Psoas muscle (tissue), 7 donors: ENCODE measurements at regions not wholly inside any gene's neighbourhood (a gene's known extent, or its start where the extent isn't known, plus 50 kb on each side); places are given as distances from the start of the nearest gene placed in this dataset.

ENCODE experiments used
- ATAC-seq, 4 donors: fragments of 200-7000 bp; cut with Tn5 transposase; one replicate each; pipeline ENCODE4 v1.9.1; 2020; ENCODE audit warnings: moderate library complexity in 3 of 4, mild to moderate bottlenecking in 2 of 4
- DNase-seq, 2 donors: peaks; one replicate each; pipeline ENCODE4 v3.0.0-alpha.2; 2020
- H3K27ac ChIP-seq: fragments of 200-600 bp; one replicate; pipeline ENCODE4 v1.8.0; 2022
- H3K27me3 ChIP-seq, 3 donors: fragments of 200-600 bp in 1 of 3; one replicate each; pipeline versions ENCODE4 v1.6.1 to v1.8.0; 2013 to 2022; ENCODE audit warnings: low read length in 2 of 3, mild to moderate bottlenecking in 2 of 3, moderate library complexity in 1 of 3; ENCODE audit not compliant: insufficient read depth in 3 of 3
- H3K36me3 ChIP-seq, 2 donors: fragments of 200-600 bp in 1 of 2; one replicate each; pipeline versions ENCODE4 v1.6.1 to v1.8.0; 2013 to 2022; ENCODE audit warnings: low read depth in 1 of 2, mild to moderate bottlenecking in 1 of 2, moderate library complexity in 1 of 2; ENCODE audit not compliant: insufficient read depth in 1 of 2
- H3K4me1 ChIP-seq: fragments of 200-600 bp; one replicate; pipeline ENCODE4 v1.8.0; 2022
- H3K4me3 ChIP-seq: fragments of 200-600 bp; one replicate; pipeline ENCODE4 v1.8.0; 2022; ENCODE audit warnings: mild to moderate bottlenecking
- H3K9me3 ChIP-seq: fragments of 200-600 bp; one replicate; pipeline ENCODE4 v1.8.0; 2022
- WGBS, 3 donors: extraction: QIAGEN DNeasy Blood & Tissue Kit; methylation state at CpG; one replicate each; pipeline versions ENCODE4 v1.1.6 to v1.1.7; 2013; 5-methylcytosine and 5-hydroxymethylcytosine counted together
- intact Hi-C, 2 donors: fragments of 100-400 bp; cut with DNase I; formaldehyde crosslinking; loops; one replicate each; pipeline versions ENCODE4 v1.11.0 to v1.14.2; 2022
- TF ChIP-seq, protein P1 (sequence below): fragments of 200-600 bp; IDR thresholded peaks from one replicate; pipeline ENCODE4 v1.8.0; 2022; ENCODE audit warnings: antibody characterized with exemption
- donor health status: healthy with polysubstance abuse.
- donor health status: DM: no; HTN: no; CAD: no; lungs with moderate emphysema.
- donor health status: Bipolar disorder and iron deficiency.
- donor health status: healthy.
- donor health status: DM: yes; HTN: yes; CAD: no.
- donor health status: DM: no; HTN: no; CAD: no.
- donor health status: DM: yes; HTN: yes; CAD: no.

DNA sequence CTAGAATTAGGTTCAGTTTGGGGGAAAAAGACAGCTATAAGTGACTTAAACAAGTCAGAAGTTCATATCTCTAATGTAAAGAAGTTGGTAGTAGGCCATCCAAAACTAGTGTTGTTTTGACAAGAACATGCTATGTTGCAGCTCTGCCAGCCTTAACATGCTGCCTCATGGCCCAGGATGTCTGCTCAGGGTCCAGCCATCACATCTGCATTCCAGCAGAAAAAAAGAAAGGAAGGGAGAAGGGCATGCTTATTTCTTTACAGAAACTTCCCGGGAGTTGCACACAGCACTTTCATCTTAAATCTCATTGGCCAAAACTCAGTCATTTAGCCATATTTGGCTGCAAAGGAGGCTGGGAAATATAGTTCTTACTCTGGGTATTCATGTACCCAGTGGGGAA lies 400.4 kb upstream of the PODXL start:
- ATAC-seq (no peak), DNase-seq (no peak)
- TF ChIP-seq, protein P1, sequence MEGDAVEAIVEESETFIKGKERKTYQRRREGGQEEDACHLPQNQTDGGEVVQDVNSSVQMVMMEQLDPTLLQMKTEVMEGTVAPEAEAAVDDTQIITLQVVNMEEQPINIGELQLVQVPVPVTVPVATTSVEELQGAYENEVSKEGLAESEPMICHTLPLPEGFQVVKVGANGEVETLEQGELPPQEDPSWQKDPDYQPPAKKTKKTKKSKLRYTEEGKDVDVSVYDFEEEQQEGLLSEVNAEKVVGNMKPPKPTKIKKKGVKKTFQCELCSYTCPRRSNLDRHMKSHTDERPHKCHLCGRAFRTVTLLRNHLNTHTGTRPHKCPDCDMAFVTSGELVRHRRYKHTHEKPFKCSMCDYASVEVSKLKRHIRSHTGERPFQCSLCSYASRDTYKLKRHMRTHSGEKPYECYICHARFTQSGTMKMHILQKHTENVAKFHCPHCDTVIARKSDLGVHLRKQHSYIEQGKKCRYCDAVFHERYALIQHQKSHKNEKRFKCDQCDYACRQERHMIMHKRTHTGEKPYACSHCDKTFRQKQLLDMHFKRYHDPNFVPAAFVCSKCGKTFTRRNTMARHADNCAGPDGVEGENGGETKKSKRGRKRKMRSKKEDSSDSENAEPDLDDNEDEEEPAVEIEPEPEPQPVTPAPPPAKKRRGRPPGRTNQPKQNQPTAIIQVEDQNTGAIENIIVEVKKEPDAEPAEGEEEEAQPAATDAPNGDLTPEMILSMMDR: no peak
- Histone ChIP-seq H3K27ac (no peak overlapping the region), H3K27me3 (peaks cover 0 to 2% (median 0%) of the 10 kb centered on the region in 3 donors), H3K4me1 (no peaks in the 10 kb centered on the region), H3K4me3 (no peak overlapping the region), H3K9me3 (no peaks in the 10 kb centered on the region), H3K36me3 (no peaks in the 10 kb centered on the region)
- intact Hi-C loops: no loop called here
- 82 to 86% (median 83%) methylated on average over 1 of the region's 1 CpG for WGBS, 3 donors

DNA sequence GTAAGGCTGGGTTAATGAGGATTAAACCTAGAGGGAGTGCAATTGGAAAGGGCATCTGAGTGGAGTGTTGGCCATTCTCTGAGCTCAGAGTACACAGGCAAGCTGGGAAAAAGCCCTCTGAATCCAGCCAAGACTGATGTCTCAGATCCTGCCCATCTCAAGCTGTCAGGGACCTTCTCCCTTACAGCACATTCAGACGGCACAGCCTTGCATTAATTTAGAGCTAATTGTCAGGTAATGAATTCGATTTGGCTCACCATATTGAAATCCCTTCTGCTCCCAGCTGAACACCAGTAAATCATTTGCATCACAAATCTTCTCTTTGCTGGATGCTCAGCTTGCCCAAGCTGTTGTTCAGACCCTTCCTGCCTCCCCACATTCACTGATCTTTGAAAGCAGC lies 399.3 kb upstream of the PODXL start:
- intact Hi-C loops: no loop called here
- WGBS, 3 donors: 52 to 65% (median 52%) methylated on average over 2 of the region's 2 CpGs
- Histone ChIP-seq H3K27ac (no peak overlapping the region), H3K27me3 (peaks cover 0 to 2% (median 0%) of the 10 kb centered on the region in 3 donors), H3K4me1 (no peaks in the 10 kb centered on the region), H3K36me3 (no peaks in the 10 kb centered on the region), H3K4me3 (no peak overlapping the region), H3K9me3 (no peaks in the 10 kb centered on the region)
- no peak for DNase-seq
- ATAC-seq: no peak
- TF ChIP-seq, protein P1: no peak

DNA sequence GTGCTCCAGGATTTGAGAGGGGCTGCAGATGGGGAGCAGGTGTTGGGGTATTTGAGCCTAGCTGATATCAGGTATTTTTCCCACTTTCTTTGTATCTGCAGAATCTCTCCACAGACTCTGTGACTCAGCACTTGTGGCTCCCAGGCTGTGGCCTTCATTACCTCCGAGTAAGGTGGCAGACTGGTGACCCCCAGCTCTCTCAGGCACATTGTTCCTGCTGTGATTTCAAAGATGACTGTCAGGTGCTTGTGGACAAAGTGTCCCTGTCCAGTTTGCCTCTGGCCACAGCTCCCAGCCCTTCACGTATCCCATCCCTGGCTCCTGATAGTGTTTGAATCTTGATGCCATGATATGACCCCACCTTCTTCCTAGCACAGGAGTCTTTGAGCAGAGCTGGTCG lies 396.8 kb upstream of the PODXL start:
- Histone ChIP-seq H3K4me1 (no peaks in the 10 kb centered on the region), H3K36me3 (no peaks in the 10 kb centered on the region), H3K4me3 (no peak overlapping the region), H3K27me3 (peaks cover 0 to 2% (median 0%) of the 10 kb centered on the region in 3 donors), H3K27ac (no peak overlapping the region), H3K9me3 (no peaks in the 10 kb centered on the region)
- WGBS, 3 donors: 79 to 95% (median 92%) methylated on average over 3 of the region's 3 CpGs
- ATAC-seq (no peak), DNase-seq (no peak)
- TF ChIP-seq, protein P1: no peak
- intact Hi-C loops: no loop called here

DNA sequence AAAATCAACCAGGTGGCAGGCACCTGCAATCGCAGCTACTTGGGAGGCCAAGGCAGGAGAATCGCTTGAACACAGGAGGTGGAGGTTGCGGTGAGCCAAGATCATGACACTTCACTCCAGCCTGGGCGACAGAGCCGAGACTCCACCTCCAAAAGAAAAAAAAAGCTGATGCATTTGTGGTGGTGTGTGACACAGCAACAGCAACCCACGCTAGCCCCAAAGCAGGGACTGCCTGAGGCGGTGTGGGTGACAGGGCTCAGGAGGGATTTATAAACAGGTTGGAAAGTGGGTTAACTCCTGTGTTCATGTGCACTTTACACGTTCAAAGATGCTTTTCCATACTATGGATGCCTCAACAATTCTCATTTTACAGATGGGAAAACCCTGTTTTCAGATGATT lies 395.9 kb upstream of the PODXL start:
- intact Hi-C loops: no loop called here
- no peaks in the 10 kb centered on the region for H3K36me3 ChIP-seq
- no peak for ATAC-seq
- H3K4me3 ChIP-seq: no peak overlapping the region
- H3K4me1 ChIP-seq: no peaks in the 10 kb centered on the region
- H3K27ac ChIP-seq: no peak overlapping the region
- 87 to 96% (median 88%) methylated on average over 8 of the region's 8 CpGs for WGBS, 3 donors
- TF ChIP-seq, protein P1: no peak
- DNase-seq: no peak
- peaks cover 0 to 2% (median 0%) of the 10 kb centered on the region in 3 donors for H3K27me3 ChIP-seq
- H3K9me3 ChIP-seq: no peaks in the 10 kb centered on the region

DNA sequence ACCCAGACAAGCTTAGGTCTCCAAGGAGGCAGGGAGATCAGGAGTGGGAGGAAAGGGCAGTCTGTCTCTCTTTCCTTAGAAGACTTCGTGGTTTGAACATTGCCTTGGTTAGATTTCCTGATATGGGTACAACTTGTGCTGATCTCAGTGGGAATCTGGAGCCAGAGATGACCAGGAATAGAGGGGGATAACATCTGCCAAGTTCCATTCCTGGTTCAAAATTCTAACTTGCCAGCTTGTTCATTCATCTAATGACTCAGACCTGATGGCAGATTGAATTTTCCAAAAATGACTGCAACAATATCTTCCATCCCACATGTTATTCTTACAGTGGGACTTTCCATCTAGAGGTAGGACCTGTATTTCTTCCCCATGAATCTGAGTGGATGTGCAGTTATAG lies 394.3 kb upstream of the PODXL start:
- 10 to 45% (median 18%) methylated on average over 1 of the region's 1 CpG for WGBS, 3 donors
- TF ChIP-seq, protein P1: no peak
- intact Hi-C loops: no loop called here
- no peak overlapping the region for H3K27ac ChIP-seq
- ATAC-seq: no peak
- no peaks in the 10 kb centered on the region for H3K4me1 ChIP-seq
- no peaks in the 10 kb centered on the region for H3K27me3 ChIP-seq
- H3K4me3 ChIP-seq: no peak overlapping the region
- no peak for DNase-seq
- no peaks in the 10 kb centered on the region for H3K9me3 ChIP-seq
- no peaks in the 10 kb centered on the region for H3K36me3 ChIP-seq
